CD4-positive, CD25-positive, alpha-beta regulatory T cell (primary cell): ENCODE measurements at regions not wholly inside any gene's neighbourhood (a gene's known extent, or its start where the extent isn't known, plus 50 kb on each side); places are given as distances from the start of the nearest gene placed in this dataset.
"Not testable (repeated sequence)": the region's sequence is repeated elsewhere in the genome, so short reads cannot be mapped to it uniquely, and the experiment has no call there.

Experiments used
- ATAC-seq, 2 donors: fragments of 150-1000 bp; cut with Tn5 transposase; one replicate each; pipeline ENCODE4 v1.10.0; 2021; ENCODE audit warnings: low read depth in 2 of 2, moderate number of reproducible peaks in 2 of 2, moderate library complexity in 1 of 2
- DNase-seq, 3 donors: peaks; one replicate each; pipeline versions ENCODE4 v3.0.0 to v3.0.0-alpha.2; 2012 to 2022; ENCODE audit warnings: mixed read lengths in 1 of 3
- H3K27ac ChIP-seq: one replicate; pipeline ENCODE4 v1.7.0; 2013; ENCODE audit warnings: mild to moderate bottlenecking, low read length; ENCODE audit not compliant: insufficient read depth, poor library complexity, severe bottlenecking
- H3K27me3 ChIP-seq: one replicate; pipeline ENCODE4 v1.7.0; 2013; ENCODE audit warnings: low read length; ENCODE audit not compliant: control insufficient read depth, insufficient read depth
- H3K36me3 ChIP-seq: one replicate; pipeline ENCODE4 v1.7.0; 2013; ENCODE audit warnings: mild to moderate bottlenecking, low read length, moderate library complexity; ENCODE audit not compliant: control insufficient read depth, insufficient read depth
- H3K4me1 ChIP-seq: 2 replicates; pipeline ENCODE4 v1.7.0; 2013; ENCODE audit warnings: mild to moderate bottlenecking, low read length; ENCODE audit not compliant: insufficient read depth, control insufficient read depth, poor library complexity, severe bottlenecking
- H3K4me3 ChIP-seq: one replicate; pipeline ENCODE4 v1.7.0; 2013; ENCODE audit warnings: low read depth, mild to moderate bottlenecking, low read length, moderate library complexity
- H3K9me3 ChIP-seq, 2 experiments: 1 replicate in 1 of 2; 2 replicates in 1 of 2; pipeline ENCODE4 v1.7.0; 2013; ENCODE audit warnings: low read length in 2 of 2, mild to moderate bottlenecking in 1 of 2, moderate library complexity in 1 of 2; ENCODE audit not compliant: control insufficient read depth in 2 of 2
- H3K27ac Mint-ChIP-seq, 3 donors: one replicate each; pipeline ENCODE4 v1.8.0; 2020 to 2022; ENCODE audit warnings: mild to moderate bottlenecking in 3 of 3, mixed read lengths in 3 of 3, moderate library complexity in 2 of 3
- H3K27me3 Mint-ChIP-seq: one replicate; pipeline ENCODE4 v1.8.0; 2022; ENCODE audit warnings: mild to moderate bottlenecking, mixed read lengths
- H3K36me3 Mint-ChIP-seq: one replicate; pipeline ENCODE4 v1.8.0; 2020; ENCODE audit warnings: mixed read lengths
- H3K4me1 Mint-ChIP-seq, 4 donors: one replicate each; pipeline ENCODE4 v1.8.0; 2020 to 2022; ENCODE audit warnings: mixed read lengths in 4 of 4, mild to moderate bottlenecking in 1 of 4
- H3K4me3 Mint-ChIP-seq, 4 donors: one replicate each; pipeline ENCODE4 v1.8.0; 2020 to 2022; ENCODE audit warnings: mild to moderate bottlenecking in 4 of 4, mixed read lengths in 4 of 4, moderate library complexity in 3 of 4
- H3K9me3 Mint-ChIP-seq, 7 donors: one replicate each; pipeline ENCODE4 v1.8.0; 2020 to 2022; ENCODE audit warnings: mixed read lengths in 7 of 7, mild to moderate bottlenecking in 3 of 7, moderate library complexity in 2 of 7

DNA sequence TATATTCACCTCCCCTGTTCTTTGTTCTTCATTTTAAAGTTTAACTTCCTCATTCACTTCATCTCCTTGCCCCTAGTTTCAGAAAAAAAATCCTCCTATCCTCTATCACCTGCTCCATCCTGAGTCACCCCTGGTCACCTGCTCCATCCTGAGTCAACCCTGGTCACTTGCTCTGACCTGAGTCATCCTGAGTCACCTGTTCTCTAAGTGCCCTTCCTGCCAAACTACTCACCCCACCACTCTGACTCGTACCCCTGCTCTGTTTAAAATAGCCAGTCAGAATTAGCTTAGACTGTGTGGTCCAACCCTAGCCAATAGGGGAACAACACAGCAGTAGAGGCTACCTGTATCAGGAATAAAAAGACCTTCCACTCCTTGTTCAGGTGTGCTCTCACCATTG is 716.9 kb downstream of the ZBBX start:
- Mint-ChIP-seq H3K9me3 (peaks cover 2 to 42% (median 7%) of the 10 kb centered on the region in 7 donors), H3K36me3 (no peaks in the 10 kb centered on the region), H3K4me3 (no peak overlapping the region), H3K4me1 (no peaks in the 10 kb centered on the region), H3K27ac (peak overlapping the region in 1 of 3 donors; percentile 77), H3K27me3 (no peaks in the 10 kb centered on the region)
- H3K4me3 ChIP-seq = no peak overlapping the region
- DNase-seq = no peak
- no peak overlapping the region for H3K27ac ChIP-seq
- H3K9me3 ChIP-seq = peaks cover 0 to 1% of the 10 kb centered on the region in 2 experiments
- no peak for ATAC-seq
- no peaks in the 10 kb centered on the region for H3K27me3 ChIP-seq
- H3K36me3 ChIP-seq = no peaks in the 10 kb centered on the region
- H3K4me1 ChIP-seq = no peaks in the 10 kb centered on the region

DNA sequence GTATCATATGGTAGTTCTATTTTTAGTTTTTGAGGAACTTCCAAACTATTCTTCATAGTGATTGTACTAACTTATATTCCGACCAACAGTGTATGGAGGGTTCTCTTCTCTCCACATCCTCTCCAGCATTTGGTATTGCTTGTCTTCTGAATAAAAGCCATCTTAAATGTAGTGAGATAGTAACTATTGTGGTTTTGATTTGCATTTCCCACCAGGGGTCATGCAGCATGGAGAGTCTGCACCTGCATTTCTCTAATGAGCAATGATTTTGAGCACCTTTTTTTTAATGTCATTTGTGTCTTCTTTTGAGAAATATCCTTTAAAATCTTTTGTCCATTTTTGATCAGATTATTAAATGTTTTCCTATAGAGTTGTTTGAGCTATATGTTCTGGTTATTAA is 718.5 kb downstream of the ZBBX start:
- H3K9me3 ChIP-seq = peaks cover 0 to 1% of the 10 kb centered on the region in 2 experiments
- peaks cover 2 to 36% (median 7%) of the 10 kb centered on the region in 7 donors for H3K9me3 Mint-ChIP-seq
- no peaks in the 10 kb centered on the region for H3K27me3 ChIP-seq
- H3K4me3 ChIP-seq = no peak overlapping the region
- no peaks in the 10 kb centered on the region for H3K36me3 Mint-ChIP-seq
- no peak overlapping the region for H3K4me3 Mint-ChIP-seq
- no peak for ATAC-seq
- no peaks in the 10 kb centered on the region for H3K4me1 ChIP-seq
- DNase-seq = no peak
- no peaks in the 10 kb centered on the region for H3K4me1 Mint-ChIP-seq
- no peak overlapping the region for H3K27ac Mint-ChIP-seq
- H3K27me3 Mint-ChIP-seq = no peaks in the 10 kb centered on the region
- H3K27ac ChIP-seq = no peak overlapping the region
- no peaks in the 10 kb centered on the region for H3K36me3 ChIP-seq

DNA sequence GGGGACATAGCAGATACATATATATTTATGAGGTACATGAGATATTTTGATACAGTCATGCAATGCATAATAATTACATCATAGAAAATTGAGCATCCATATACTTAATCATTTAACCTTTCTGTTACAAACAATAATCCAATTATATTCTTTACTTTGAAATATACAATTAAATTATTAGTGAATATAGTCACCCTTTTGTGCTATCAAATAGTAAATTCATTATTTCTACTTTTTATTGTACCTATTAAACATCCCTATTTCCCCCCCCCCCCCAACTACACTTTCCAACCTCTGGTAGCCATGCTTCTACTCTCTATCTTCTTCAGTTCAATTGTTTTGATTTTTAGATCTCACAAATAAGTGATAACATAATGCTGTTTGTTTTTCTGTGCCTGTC is 719.1 kb downstream of the ZBBX start:
- ATAC-seq = no peak

DNA sequence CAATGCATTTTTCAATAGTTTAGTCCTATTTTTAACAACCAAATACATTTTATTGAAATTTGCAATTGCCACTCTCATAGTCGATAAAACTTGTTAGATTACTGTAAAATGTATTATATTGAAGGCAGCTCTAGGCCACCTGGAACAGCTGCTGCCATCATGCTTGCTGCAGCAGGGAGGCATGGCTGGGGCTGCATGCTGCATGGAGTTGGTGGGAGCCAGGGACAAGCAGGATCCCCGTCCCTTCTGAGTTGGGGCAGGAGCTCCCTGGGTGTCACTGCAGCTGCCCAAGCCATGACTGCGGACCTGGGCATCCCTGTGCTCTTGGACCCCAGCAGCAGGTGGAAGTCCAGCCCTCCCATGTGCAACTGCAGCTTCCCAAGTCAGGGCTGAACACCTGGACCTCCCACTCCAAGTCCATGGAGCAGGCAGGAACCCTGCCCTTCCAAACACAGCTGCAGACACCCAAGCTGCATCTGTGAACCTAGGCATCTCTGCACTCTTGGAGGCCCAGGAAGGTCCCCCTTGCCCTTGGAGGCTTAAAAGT is 742.0 kb downstream of the ZBBX start:
- Histone ChIP-seq H3K27ac (no peak overlapping the region), H3K36me3 (no peaks in the 10 kb centered on the region), H3K27me3 (no peaks in the 10 kb centered on the region), H3K4me1 (no peaks in the 10 kb centered on the region), H3K4me3 (no peak overlapping the region), H3K9me3 (peaks cover 0 to 12% of the 10 kb centered on the region in 2 experiments)
- no peak overlapping the region for H3K4me3 Mint-ChIP-seq
- no peaks in the 10 kb centered on the region for H3K36me3 Mint-ChIP-seq
- ATAC-seq (no peak), DNase-seq (no peak)
- H3K9me3 Mint-ChIP-seq = peaks cover 0 to 15% (median 4%) of the 10 kb centered on the region in 7 donors
- H3K27ac Mint-ChIP-seq = no peak overlapping the region
- no peaks in the 10 kb centered on the region for H3K4me1 Mint-ChIP-seq
- H3K27me3 Mint-ChIP-seq = no peaks in the 10 kb centered on the region

More for the DNA sequence above, 719.1 kb downstream of the ZBBX start:
- no peaks in the 10 kb centered on the region for H3K27me3 Mint-ChIP-seq
- no peaks in the 10 kb centered on the region for H3K36me3 ChIP-seq
- no peak overlapping the region for H3K27ac Mint-ChIP-seq
- no peaks in the 10 kb centered on the region for H3K27me3 ChIP-seq
- H3K36me3 Mint-ChIP-seq = no peaks in the 10 kb centered on the region
- H3K4me3 ChIP-seq = no peak overlapping the region
- no peak overlapping the region for H3K27ac ChIP-seq
- H3K4me1 Mint-ChIP-seq = no peaks in the 10 kb centered on the region
- DNase-seq = no peak
- H3K9me3 ChIP-seq = peaks cover 0 to 1% of the 10 kb centered on the region in 2 experiments
- H3K4me3 Mint-ChIP-seq = no peak overlapping the region
- peaks cover 2 to 37% (median 7%) of the 10 kb centered on the region in 7 donors for H3K9me3 Mint-ChIP-seq
- no peaks in the 10 kb centered on the region for H3K4me1 ChIP-seq

DNA sequence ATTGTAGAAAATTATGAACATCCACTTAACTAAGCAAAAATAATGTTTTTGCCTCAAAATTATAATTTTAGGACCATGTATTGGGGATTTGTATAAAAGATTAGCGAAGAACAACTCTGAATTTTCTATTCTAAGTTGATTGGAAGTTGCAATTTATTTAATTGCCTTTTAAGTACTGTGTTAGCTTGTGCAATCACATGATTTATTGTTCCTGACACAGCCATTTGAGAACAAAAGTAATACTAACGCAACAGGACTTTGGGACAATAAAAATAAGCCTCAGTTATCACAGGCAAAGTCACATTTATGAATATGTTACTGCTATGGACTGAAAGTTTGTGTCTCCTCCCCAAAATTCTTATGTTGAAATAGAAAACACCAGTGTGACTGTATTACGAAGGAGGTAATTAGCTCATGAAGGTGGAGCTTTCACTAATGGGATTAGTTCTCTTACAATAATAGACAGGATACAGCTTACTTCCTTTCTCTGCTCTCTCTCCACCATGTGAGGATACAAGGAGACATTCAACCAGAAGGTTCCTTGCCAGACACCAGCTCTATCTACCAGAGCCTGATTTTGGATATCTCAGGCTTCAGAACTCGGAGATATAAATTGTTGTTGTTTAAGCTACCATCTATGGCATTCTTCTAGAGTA is 745.9 kb downstream of the ZBBX start:
- Mint-ChIP-seq H3K9me3 (peaks cover 0 to 16% (median 4%) of the 10 kb centered on the region in 7 donors), H3K27ac (no peak overlapping the region), H3K4me3 (no peak overlapping the region), H3K4me1 (no peaks in the 10 kb centered on the region), H3K36me3 (no peaks in the 10 kb centered on the region), H3K27me3 (no peaks in the 10 kb centered on the region)
- DNase-seq (no peak), ATAC-seq (no peak)
- Histone ChIP-seq H3K4me1 (no peaks in the 10 kb centered on the region), H3K36me3 (no peaks in the 10 kb centered on the region), H3K27ac (no peak overlapping the region), H3K4me3 (no peak overlapping the region), H3K9me3 (peaks cover 0 to 13% of the 10 kb centered on the region in 2 experiments), H3K27me3 (no peaks in the 10 kb centered on the region)

DNA sequence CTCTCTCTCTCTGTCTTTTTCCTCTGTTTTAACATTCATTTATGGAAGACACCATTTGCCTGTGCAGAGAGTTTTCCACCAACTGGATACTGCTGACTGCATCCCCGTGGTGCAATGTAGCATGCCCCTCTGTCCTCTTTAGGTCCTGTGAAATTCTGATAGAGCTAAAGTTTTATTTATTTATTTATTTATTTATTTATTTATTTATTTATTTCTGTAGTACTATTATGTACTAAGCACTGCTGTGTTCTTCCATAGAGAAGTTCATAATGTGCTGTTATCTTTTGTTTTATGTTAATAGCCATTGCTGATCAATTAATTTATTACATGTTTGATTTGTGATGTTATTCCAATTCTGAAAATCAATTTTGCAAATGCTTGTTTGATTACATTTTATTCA is 749.9 kb downstream of the ZBBX start:
- Mint-ChIP-seq H3K4me1 (no peaks in the 10 kb centered on the region), H3K4me3 (no peak overlapping the region), H3K9me3 (peaks cover 0 to 10% (median 2%) of the 10 kb centered on the region in 7 donors), H3K36me3 (no peaks in the 10 kb centered on the region), H3K27ac (no peak overlapping the region), H3K27me3 (no peaks in the 10 kb centered on the region)
- DNase-seq (no peak), ATAC-seq (no peak)
- Histone ChIP-seq H3K4me1 (no peaks in the 10 kb centered on the region), H3K9me3 (peaks cover 0 to 3% of the 10 kb centered on the region in 2 experiments), H3K27me3 (no peaks in the 10 kb centered on the region), H3K4me3 (no peak overlapping the region), H3K27ac (no peak overlapping the region), H3K36me3 (no peaks in the 10 kb centered on the region)

DNA sequence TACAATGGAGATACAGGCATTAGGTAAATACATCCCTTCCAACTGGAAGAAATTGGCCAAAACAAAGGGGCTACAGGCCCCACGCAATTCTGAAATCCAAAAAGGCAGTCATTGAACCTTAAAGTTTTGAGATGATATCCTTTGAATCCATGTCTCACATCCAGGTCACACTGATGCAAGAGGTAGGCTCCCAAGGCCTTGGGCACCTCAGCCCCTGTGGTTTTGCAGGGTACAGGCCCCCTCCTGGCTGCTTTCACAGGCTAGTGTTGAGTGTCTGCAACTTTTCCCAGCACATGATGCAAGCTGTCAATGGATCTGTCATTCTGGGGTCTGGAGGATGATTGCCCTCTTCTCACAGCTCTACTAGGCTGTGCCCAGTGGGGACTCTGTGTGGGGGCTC is 766.7 kb downstream of the ZBBX start:
- no peak overlapping the region for H3K4me3 Mint-ChIP-seq
- DNase-seq = no peak
- H3K27ac Mint-ChIP-seq = no peak overlapping the region
- peaks cover 0 to 7% (median 1%) of the 10 kb centered on the region in 7 donors for H3K9me3 Mint-ChIP-seq
- Histone ChIP-seq H3K9me3 (peaks cover 0 to 3% of the 10 kb centered on the region in 2 experiments), H3K4me3 (no peak overlapping the region), H3K4me1 (no peaks in the 10 kb centered on the region), H3K27ac (no peak overlapping the region), H3K27me3 (no peaks in the 10 kb centered on the region), H3K36me3 (no peaks in the 10 kb centered on the region)
- no peaks in the 10 kb centered on the region for H3K36me3 Mint-ChIP-seq
- no peak for ATAC-seq
- no peaks in the 10 kb centered on the region for H3K4me1 Mint-ChIP-seq
- H3K27me3 Mint-ChIP-seq = no peaks in the 10 kb centered on the region

DNA sequence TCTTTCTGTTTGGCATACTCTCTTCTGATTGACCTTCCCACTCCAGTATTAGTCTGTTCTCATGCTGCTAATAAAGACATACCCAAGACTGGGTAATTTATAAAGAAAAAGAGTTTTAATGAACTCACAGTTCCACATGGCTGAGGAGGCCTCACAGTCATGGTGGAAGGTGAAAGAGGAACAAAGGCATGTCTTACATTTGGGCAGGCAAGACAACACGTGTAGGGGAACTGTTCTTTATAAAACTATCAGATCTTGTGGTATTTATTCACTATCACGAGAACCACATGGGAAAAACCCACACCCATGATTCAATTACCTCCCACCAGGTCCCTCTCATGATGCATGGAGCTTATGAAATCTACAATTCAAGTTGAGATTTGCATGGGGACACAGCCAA is 767.3 kb downstream of the ZBBX start:
- H3K9me3 ChIP-seq, H3K4me1 Mint-ChIP-seq, H3K27me3 Mint-ChIP-seq, H3K4me3 Mint-ChIP-seq, H3K27ac ChIP-seq, H3K36me3 ChIP-seq, H3K27me3 ChIP-seq, H3K4me1 ChIP-seq, H3K36me3 Mint-ChIP-seq, H3K9me3 Mint-ChIP-seq, ATAC-seq, H3K4me3 ChIP-seq, DNase-seq, H3K27ac Mint-ChIP-seq: not testable (repeated sequence)
